Adrenal gland (tissue), 9 donors: ENCODE measurements at regions not wholly inside any gene's neighbourhood (a gene's known extent, or its start where the extent isn't known, plus 50 kb on each side); places are given as distances from the start of the nearest gene placed in this dataset.
"Not testable (repeated sequence)": the region's sequence is repeated elsewhere in the genome, so short reads cannot be mapped to it uniquely, and the experiment has no call there.

Experiments
- DNase-seq, 7 donors: peaks; one replicate each; pipeline ENCODE4 v3.0.0-alpha.2; 2019 to 2020
- H3K27ac ChIP-seq, 5 donors: fragments of 200-600 bp; sonication (generic) in 4 of 5; 1 replicate in 3 of 5; 2 replicates in 2 of 5; pipeline versions ENCODE4 v1.5.1 to v1.8.0; 2016 to 2020; ENCODE audit warnings: mild to moderate bottlenecking in 1 of 5
- H3K27me3 ChIP-seq: fragments of 200-600 bp; 2 replicates; pipeline ENCODE4 v1.8.0; 2021
- H3K36me3 ChIP-seq, 2 donors: fragments of 200-600 bp; replicated peaks in 1 of 2; 1 replicate in 1 of 2; 2 replicates in 1 of 2; pipeline versions ENCODE4 v1.5.1 to v1.8.0; 2018 to 2022
- H3K4me1 ChIP-seq, 2 donors: fragments of 200-600 bp; replicated peaks in 1 of 2; 1 replicate in 1 of 2; 2 replicates in 1 of 2; pipeline versions ENCODE4 v1.5.1 to v1.8.0; 2018 to 2021
- H3K4me3 ChIP-seq, 4 donors: fragments of 200-600 bp; sonication (generic) in 3 of 4; one replicate each; pipeline ENCODE4 v1.5.1; 2016 to 2018
- H3K9me3 ChIP-seq, 3 donors: fragments of 200-600 bp; sonication (generic) in 1 of 3; replicated peaks in 1 of 3; 1 replicate in 2 of 3; 2 replicates in 1 of 3; pipeline versions ENCODE4 v1.5.1 to v1.8.0; 2016 to 2021
- POLR2A ChIP-seq, 2 donors: fragments of 450-650 bp; IDR thresholded peaks; one replicate each; pipeline ENCODE4 v1.6.1; 2017; ENCODE audit warnings: antibody characterized with exemption in 2 of 2, mild to moderate bottlenecking in 2 of 2, moderate library complexity in 1 of 2
- WGBS, 4 donors: extraction: QIAGEN DNeasy Blood & Tissue Kit in 2 of 4; methylation state at CpG; one replicate each; pipeline versions ENCODE4 v1.1.5 to v1.1.7; 2013 to 2017; 5-methylcytosine and 5-hydroxymethylcytosine counted together
- intact Hi-C, 2 donors: fragments of 100-400 bp; cut with DNase I; formaldehyde crosslinking; loops; one replicate each; pipeline versions ENCODE4 v1.14.1 to v1.15.0; 2022 to 2023
- TF ChIP-seq, protein P1 (sequence below), 6 experiments: fragments of 450-650 bp in 4 of 6; fragments of 200-600 bp in 2 of 6; sonication (generic) in 1 of 6; IDR thresholded peaks; 1 replicate in 5 of 6; 2 replicates in 1 of 6; pipeline versions ENCODE4 v1.5.1 to v1.8.0; 2016 to 2021; ENCODE audit warnings: antibody characterized with exemption in 6 of 6, mild to moderate bottlenecking in 2 of 6, moderate library complexity in 1 of 6
- donor health status: healthy with polysubstance abuse.
- donor health status: Bipolar disorder and iron deficiency.
- donor health status: DM: yes; HTN: yes; CAD: no.
- donor health status: DM: no; HTN: no; CAD: no.
- donor health status: DM: no; HTN: no; CAD: no.

- Histone ChIP-seq H3K4me3 (no peak overlapping the region), H3K4me1 (no peaks in the 10 kb centered on the region), H3K36me3 (no peaks in the 10 kb centered on the region), H3K27ac (no peak overlapping the region), H3K27me3 (no peaks in the 10 kb centered on the region), H3K9me3 (no peaks in the 10 kb centered on the region)
- intact Hi-C loops, result no loop called here
- no peak for DNase-seq
- TF ChIP-seq, protein P1, sequence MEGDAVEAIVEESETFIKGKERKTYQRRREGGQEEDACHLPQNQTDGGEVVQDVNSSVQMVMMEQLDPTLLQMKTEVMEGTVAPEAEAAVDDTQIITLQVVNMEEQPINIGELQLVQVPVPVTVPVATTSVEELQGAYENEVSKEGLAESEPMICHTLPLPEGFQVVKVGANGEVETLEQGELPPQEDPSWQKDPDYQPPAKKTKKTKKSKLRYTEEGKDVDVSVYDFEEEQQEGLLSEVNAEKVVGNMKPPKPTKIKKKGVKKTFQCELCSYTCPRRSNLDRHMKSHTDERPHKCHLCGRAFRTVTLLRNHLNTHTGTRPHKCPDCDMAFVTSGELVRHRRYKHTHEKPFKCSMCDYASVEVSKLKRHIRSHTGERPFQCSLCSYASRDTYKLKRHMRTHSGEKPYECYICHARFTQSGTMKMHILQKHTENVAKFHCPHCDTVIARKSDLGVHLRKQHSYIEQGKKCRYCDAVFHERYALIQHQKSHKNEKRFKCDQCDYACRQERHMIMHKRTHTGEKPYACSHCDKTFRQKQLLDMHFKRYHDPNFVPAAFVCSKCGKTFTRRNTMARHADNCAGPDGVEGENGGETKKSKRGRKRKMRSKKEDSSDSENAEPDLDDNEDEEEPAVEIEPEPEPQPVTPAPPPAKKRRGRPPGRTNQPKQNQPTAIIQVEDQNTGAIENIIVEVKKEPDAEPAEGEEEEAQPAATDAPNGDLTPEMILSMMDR (IDR thresholded peaks at IDR 0.05), result no peak
- TF ChIP-seq POLR2A (IDR thresholded peaks at IDR 0.05), result no peak
Measured at GRCh38 chr5:104326966-104327365, 764.4 kb upstream of the NUDT12 start.

DNA sequence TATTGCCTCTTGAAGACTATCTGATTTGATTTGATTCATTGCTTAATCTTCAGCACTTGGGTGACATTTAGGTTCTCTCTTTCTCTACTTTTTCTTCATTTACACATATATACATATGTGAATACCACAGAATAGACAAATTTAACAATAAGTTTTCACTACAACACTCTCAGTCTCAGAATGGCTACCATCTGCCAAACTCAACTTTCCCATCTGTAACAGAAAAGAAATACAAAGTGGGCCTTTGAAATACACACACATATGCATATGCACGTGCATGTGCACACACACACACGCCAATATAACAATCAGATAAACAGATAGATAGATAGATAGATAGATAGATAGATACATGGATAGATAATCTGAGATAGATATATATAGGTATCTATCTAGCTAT, 762.8 kb upstream of the NUDT12 start:
- 85 to 89% (median 88%) methylated on average over 2 of the region's 2 CpGs for WGBS, 4 donors
- no peak for TF ChIP-seq POLR2A (IDR thresholded peaks at IDR 0.05)
- TF ChIP-seq, protein P1 (IDR thresholded peaks at IDR 0.05), result no peak
- Histone ChIP-seq H3K27me3 (no peaks in the 10 kb centered on the region), H3K36me3 (no peaks in the 10 kb centered on the region), H3K9me3 (no peaks in the 10 kb centered on the region), H3K4me1 (no peaks in the 10 kb centered on the region), H3K4me3 (no peak overlapping the region), H3K27ac (no peak overlapping the region)
- no peak for DNase-seq
- intact Hi-C loops, result no loop called here

- intact Hi-C loops, H3K36me3 ChIP-seq, H3K27ac ChIP-seq: not testable (repeated sequence)
Measured at GRCh38 chr5:104316676-104317075, 754.1 kb upstream of the NUDT12 start.

GRCh38 chr5:104312481-104312880, 749.9 kb upstream of the NUDT12 start:
- intact Hi-C loops, result no loop called here
- Histone ChIP-seq H3K27ac (no peak overlapping the region), H3K4me3 (no peak overlapping the region), H3K9me3 (no peaks in the 10 kb centered on the region), H3K27me3 (no peaks in the 10 kb centered on the region), H3K36me3 (no peaks in the 10 kb centered on the region), H3K4me1 (no peaks in the 10 kb centered on the region)
- no peak for DNase-seq
- TF ChIP-seq POLR2A (IDR thresholded peaks at IDR 0.05), result no peak
- TF ChIP-seq, protein P1 (IDR thresholded peaks at IDR 0.05), result no peak
- 29 to 55% (median 39%) methylated on average over 1 of the region's 1 CpG for WGBS, 4 donors

More at GRCh38 chr5:104316676-104317075, 754.1 kb upstream of the NUDT12 start:
- not testable (repeated sequence) for H3K27me3 ChIP-seq, H3K4me1 ChIP-seq, H3K4me3 ChIP-seq, H3K9me3 ChIP-seq, DNase-seq

- Histone ChIP-seq H3K9me3 (no peaks in the 10 kb centered on the region), H3K4me1 (no peaks in the 10 kb centered on the region), H3K36me3 (no peaks in the 10 kb centered on the region), H3K27me3 (no peaks in the 10 kb centered on the region), H3K27ac (no peak overlapping the region), H3K4me3 (no peak overlapping the region)
- intact Hi-C loops, result no loop called here
- 50 to 75% (median 70%) methylated on average over 1 of the region's 1 CpG for WGBS, 4 donors
- TF ChIP-seq, protein P1 (IDR thresholded peaks at IDR 0.05), result no peak
- TF ChIP-seq POLR2A (IDR thresholded peaks at IDR 0.05), result no peak
- no peak for DNase-seq
Measured at GRCh38 chr5:104305602-104306001, 743.0 kb upstream of the NUDT12 start.
